ENCODE measurements at regions not wholly inside any gene's neighbourhood (a gene's known extent, or its start where the extent isn't known, plus 50 kb on each side); places are given as distances from the start of the nearest gene placed in this dataset.
"Not testable (repeated sequence)": the region's sequence is repeated elsewhere in the genome, so short reads cannot be mapped to it uniquely, and the experiment has no call there.

GRCh38 chr4:8952109-8952508 lies 80.5 kb upstream of the HMX1 start:
- TF ChIP-seq CTCF, POLR2A, EP300, POLR2AphosphoS5 (IDR thresholded peaks at IDR 0.05): not testable (repeated sequence)

All from gastroesophageal sphincter (tissue), 3 donors.